HEK293 (cell line): ENCODE measurements at regions not wholly inside any gene's neighbourhood (a gene's known extent, or its start where the extent isn't known, plus 50 kb on each side); places are given as distances from the start of the nearest gene placed in this dataset.

Experiments
- IKZF3 ChIP-seq: fragments of 450-650 bp; IDR thresholded peaks from 2 replicates; pipeline ENCODE4 v1.5.0; 2018; ENCODE audit warnings: missing biosample characterization, mild to moderate bottlenecking, missing genetic modification characterization, moderate library complexity
- ZNF16 ChIP-seq: fragments of 450-650 bp; formaldehyde crosslinking; IDR thresholded peaks from 2 replicates; pipeline ENCODE4 v1.5.1; 2016; ENCODE audit warnings: low read depth, missing biosample characterization, missing genetic modification characterization
- ZNF202 ChIP-seq: fragments of 450-650 bp; formaldehyde crosslinking; IDR thresholded peaks from 2 replicates; pipeline ENCODE4 v1.5.1; 2016; ENCODE audit warnings: missing biosample characterization, missing genetic modification characterization, borderline replicate concordance
- ZNF248 ChIP-seq: fragments of 450-650 bp; formaldehyde crosslinking; IDR thresholded peaks from 2 replicates; pipeline ENCODE4 v1.5.1; 2017; ENCODE audit warnings: missing biosample characterization, missing genetic modification characterization
- ZNF311 ChIP-seq: fragments of 450-650 bp; formaldehyde crosslinking; IDR thresholded peaks from 2 replicates; pipeline ENCODE4 v1.5.1; 2017; ENCODE audit warnings: missing biosample characterization, missing genetic modification characterization, borderline replicate concordance
- ZNF324 ChIP-seq: fragments of 450-650 bp; formaldehyde crosslinking; IDR thresholded peaks from 2 replicates; pipeline ENCODE4 v1.5.1; 2016; ENCODE audit warnings: missing biosample characterization, missing genetic modification characterization
- ZNF391 ChIP-seq: fragments of 450-650 bp; formaldehyde crosslinking; IDR thresholded peaks from 2 replicates; pipeline ENCODE4 v1.5.1; 2016; ENCODE audit warnings: low read depth, missing biosample characterization, missing genetic modification characterization, borderline replicate concordance
- ZNF510 ChIP-seq: fragments of 450-650 bp; formaldehyde crosslinking; IDR thresholded peaks from 2 replicates; pipeline ENCODE4 v1.5.1; 2018; ENCODE audit warnings: mild to moderate bottlenecking, missing genetic modification characterization, missing biosample characterization; ENCODE audit not compliant: insufficient replicate concordance
- TF ChIP-seq, protein P1 (sequence below): fragments of 450-650 bp; formaldehyde crosslinking; IDR thresholded peaks from 2 replicates; pipeline ENCODE4 v1.5.1; 2016; ENCODE audit warnings: missing biosample characterization, missing genetic modification characterization
- TF ChIP-seq, protein P2 (sequence below): fragments of 450-650 bp; formaldehyde crosslinking; IDR thresholded peaks from 2 replicates; pipeline ENCODE4 v1.5.1; 2016; ENCODE audit warnings: missing biosample characterization, missing genetic modification characterization
- TF ChIP-seq, protein P3 (sequence below): fragments of 450-650 bp; formaldehyde crosslinking; IDR thresholded peaks from 2 replicates; pipeline ENCODE4 v1.5.1; 2017; ENCODE audit warnings: missing biosample characterization, missing genetic modification characterization
- TF ChIP-seq, protein P4 (sequence below): fragments of 450-650 bp; formaldehyde crosslinking; IDR thresholded peaks from 2 replicates; pipeline ENCODE4 v1.5.1; 2016; ENCODE audit warnings: missing biosample characterization, missing genetic modification characterization
- TF ChIP-seq, protein P5 (sequence below): sonication (generic); formaldehyde crosslinking; IDR thresholded peaks from 2 replicates; pipeline ENCODE4 v1.8.1; 2022; ENCODE audit warnings: mild to moderate bottlenecking, moderate library complexity, missing genetic modification reagents
- TF ChIP-seq, protein P6 (sequence below): fragments of 450-650 bp; formaldehyde crosslinking; optimal IDR thresholded peaks from 2 replicates; pipeline ENCODE3; 2016; ENCODE audit warnings: missing biosample characterization, mild to moderate bottlenecking, missing genetic modification characterization

DNA sequence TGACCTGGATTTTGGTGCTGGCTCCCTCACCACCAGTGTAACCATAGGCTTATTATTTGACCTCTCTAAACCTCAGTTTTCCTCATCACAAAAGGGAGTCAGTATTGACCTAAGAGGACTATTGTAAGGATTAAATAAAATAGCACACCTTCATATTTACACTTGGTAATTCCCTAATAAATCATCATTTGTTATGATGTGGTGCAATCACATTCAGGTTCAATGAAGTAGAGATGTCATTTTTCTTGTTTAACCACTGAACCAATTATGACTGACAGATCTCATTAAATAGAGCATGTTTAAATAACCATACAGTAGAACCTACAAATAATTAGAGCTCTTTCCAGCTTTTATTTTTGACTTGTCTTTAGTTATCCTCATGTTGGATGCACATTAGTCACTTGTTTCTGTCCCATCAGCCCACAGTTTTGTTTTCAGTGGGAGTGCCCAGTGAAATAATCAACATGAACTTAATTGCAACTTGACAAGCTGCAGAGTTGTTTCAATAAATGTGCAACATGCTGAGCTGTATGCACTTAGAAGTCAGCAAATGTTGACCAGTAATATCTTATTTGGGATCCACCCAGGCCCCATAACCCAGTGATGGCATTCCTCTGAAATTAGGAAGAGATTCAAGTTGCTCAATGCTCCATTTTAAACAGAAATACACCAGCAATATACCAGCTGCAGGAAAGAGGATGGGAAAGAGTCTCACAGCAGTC lies 451.7 kb upstream of the MARCKS start:
- TF ChIP-seq ZNF16 = no peak
- TF ChIP-seq ZNF510 (tag by site-specific recombination) = no peak
- TF ChIP-seq IKZF3 (tag by site-specific recombination) = no peak
- no peak for TF ChIP-seq ZNF202 (tag by site-specific recombination)
- TF ChIP-seq ZNF324 (tag by site-specific recombination) = no peak
- no peak for TF ChIP-seq ZNF311 (tag by site-specific recombination)
- TF ChIP-seq, protein P1, sequence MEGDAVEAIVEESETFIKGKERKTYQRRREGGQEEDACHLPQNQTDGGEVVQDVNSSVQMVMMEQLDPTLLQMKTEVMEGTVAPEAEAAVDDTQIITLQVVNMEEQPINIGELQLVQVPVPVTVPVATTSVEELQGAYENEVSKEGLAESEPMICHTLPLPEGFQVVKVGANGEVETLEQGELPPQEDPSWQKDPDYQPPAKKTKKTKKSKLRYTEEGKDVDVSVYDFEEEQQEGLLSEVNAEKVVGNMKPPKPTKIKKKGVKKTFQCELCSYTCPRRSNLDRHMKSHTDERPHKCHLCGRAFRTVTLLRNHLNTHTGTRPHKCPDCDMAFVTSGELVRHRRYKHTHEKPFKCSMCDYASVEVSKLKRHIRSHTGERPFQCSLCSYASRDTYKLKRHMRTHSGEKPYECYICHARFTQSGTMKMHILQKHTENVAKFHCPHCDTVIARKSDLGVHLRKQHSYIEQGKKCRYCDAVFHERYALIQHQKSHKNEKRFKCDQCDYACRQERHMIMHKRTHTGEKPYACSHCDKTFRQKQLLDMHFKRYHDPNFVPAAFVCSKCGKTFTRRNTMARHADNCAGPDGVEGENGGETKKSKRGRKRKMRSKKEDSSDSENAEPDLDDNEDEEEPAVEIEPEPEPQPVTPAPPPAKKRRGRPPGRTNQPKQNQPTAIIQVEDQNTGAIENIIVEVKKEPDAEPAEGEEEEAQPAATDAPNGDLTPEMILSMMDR (tag by site-specific recombination) = no peak
- TF ChIP-seq, protein P2, sequence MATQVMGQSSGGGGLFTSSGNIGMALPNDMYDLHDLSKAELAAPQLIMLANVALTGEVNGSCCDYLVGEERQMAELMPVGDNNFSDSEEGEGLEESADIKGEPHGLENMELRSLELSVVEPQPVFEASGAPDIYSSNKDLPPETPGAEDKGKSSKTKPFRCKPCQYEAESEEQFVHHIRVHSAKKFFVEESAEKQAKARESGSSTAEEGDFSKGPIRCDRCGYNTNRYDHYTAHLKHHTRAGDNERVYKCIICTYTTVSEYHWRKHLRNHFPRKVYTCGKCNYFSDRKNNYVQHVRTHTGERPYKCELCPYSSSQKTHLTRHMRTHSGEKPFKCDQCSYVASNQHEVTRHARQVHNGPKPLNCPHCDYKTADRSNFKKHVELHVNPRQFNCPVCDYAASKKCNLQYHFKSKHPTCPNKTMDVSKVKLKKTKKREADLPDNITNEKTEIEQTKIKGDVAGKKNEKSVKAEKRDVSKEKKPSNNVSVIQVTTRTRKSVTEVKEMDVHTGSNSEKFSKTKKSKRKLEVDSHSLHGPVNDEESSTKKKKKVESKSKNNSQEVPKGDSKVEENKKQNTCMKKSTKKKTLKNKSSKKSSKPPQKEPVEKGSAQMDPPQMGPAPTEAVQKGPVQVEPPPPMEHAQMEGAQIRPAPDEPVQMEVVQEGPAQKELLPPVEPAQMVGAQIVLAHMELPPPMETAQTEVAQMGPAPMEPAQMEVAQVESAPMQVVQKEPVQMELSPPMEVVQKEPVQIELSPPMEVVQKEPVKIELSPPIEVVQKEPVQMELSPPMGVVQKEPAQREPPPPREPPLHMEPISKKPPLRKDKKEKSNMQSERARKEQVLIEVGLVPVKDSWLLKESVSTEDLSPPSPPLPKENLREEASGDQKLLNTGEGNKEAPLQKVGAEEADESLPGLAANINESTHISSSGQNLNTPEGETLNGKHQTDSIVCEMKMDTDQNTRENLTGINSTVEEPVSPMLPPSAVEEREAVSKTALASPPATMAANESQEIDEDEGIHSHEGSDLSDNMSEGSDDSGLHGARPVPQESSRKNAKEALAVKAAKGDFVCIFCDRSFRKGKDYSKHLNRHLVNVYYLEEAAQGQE (tag by site-specific recombination) = no peak
- TF ChIP-seq, protein P3, sequence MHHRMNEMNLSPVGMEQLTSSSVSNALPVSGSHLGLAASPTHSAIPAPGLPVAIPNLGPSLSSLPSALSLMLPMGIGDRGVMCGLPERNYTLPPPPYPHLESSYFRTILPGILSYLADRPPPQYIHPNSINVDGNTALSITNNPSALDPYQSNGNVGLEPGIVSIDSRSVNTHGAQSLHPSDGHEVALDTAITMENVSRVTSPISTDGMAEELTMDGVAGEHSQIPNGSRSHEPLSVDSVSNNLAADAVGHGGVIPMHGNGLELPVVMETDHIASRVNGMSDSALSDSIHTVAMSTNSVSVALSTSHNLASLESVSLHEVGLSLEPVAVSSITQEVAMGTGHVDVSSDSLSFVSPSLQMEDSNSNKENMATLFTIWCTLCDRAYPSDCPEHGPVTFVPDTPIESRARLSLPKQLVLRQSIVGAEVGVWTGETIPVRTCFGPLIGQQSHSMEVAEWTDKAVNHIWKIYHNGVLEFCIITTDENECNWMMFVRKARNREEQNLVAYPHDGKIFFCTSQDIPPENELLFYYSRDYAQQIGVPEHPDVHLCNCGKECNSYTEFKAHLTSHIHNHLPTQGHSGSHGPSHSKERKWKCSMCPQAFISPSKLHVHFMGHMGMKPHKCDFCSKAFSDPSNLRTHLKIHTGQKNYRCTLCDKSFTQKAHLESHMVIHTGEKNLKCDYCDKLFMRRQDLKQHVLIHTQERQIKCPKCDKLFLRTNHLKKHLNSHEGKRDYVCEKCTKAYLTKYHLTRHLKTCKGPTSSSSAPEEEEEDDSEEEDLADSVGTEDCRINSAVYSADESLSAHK (tag by site-specific recombination) = no peak
- TF ChIP-seq ZNF248 (tag by site-specific recombination) = no peak
- TF ChIP-seq ZNF391 (tag by site-specific recombination) = no peak
- TF ChIP-seq, protein P4, sequence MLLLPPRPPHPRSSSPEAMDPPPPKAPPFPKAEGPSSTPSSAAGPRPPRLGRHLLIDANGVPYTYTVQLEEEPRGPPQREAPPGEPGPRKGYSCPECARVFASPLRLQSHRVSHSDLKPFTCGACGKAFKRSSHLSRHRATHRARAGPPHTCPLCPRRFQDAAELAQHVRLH (tag by site-specific recombination) = no peak
- TF ChIP-seq, protein P5, sequence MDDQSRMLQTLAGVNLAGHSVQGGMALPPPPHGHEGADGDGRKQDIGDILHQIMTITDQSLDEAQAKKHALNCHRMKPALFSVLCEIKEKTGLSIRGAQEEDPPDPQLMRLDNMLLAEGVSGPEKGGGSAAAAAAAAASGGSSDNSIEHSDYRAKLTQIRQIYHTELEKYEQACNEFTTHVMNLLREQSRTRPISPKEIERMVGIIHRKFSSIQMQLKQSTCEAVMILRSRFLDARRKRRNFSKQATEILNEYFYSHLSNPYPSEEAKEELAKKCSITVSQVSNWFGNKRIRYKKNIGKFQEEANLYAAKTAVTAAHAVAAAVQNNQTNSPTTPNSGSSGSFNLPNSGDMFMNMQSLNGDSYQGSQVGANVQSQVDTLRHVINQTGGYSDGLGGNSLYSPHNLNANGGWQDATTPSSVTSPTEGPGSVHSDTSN (CRISPR knock-in tag) = no peak
- TF ChIP-seq, protein P6, sequence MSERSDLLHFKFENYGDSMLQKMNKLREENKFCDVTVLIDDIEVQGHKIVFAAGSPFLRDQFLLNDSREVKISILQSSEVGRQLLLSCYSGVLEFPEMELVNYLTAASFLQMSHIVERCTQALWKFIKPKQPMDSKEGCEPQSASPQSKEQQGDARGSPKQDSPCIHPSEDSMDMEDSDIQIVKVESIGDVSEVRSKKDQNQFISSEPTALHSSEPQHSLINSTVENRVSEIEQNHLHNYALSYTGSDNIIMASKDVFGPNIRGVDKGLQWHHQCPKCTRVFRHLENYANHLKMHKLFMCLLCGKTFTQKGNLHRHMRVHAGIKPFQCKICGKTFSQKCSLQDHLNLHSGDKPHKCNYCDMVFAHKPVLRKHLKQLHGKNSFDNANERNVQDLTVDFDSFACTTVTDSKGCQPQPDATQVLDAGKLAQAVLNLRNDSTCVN = no peak
